Natural killer cell treated with Interleukin-12 subunit alpha and Interleukin-12 subunit beta and Interleukin-15 and Interleukin-18, amount 100 ng/mL, for 72 hours (primary cell): ENCODE measurements at regions not wholly inside any gene's neighbourhood (a gene's known extent, or its start where the extent isn't known, plus 50 kb on each side); places are given as distances from the start of the nearest gene placed in this dataset.

Experiments used
- ATAC-seq, 2 donors: fragments of 150-1000 bp; cut with Tn5 transposase in 1 of 2; sonication (Bioruptor Pico), chemical (Tn5 transposase) in 1 of 2; 2 replicates each; pipeline ENCODE4 v1.10.0; 2021
- DNase-seq: peaks from one replicate; pipeline ENCODE4 v3.0.0; 2022; ENCODE audit warnings: low spot score
- H3K27ac Mint-ChIP-seq, 2 donors: 1 replicate in 1 of 2; 2 replicates in 1 of 2; pipeline ENCODE4 v1.8.0; 2022; ENCODE audit warnings: mixed read lengths in 2 of 2, mild to moderate bottlenecking in 1 of 2, moderate library complexity in 1 of 2
- H3K27me3 Mint-ChIP-seq, 2 donors: 1 replicate in 1 of 2; 2 replicates in 1 of 2; pipeline ENCODE4 v1.8.0; 2022; ENCODE audit warnings: mixed read lengths in 2 of 2
- H3K36me3 Mint-ChIP-seq: one replicate; pipeline ENCODE4 v1.8.0; 2022; ENCODE audit warnings: mixed read lengths
- H3K4me1 Mint-ChIP-seq, 2 donors: 1 replicate in 1 of 2; 2 replicates in 1 of 2; pipeline ENCODE4 v1.8.0; 2022; ENCODE audit warnings: low read depth in 2 of 2, mixed read lengths in 2 of 2, mild to moderate bottlenecking in 1 of 2
- H3K4me3 Mint-ChIP-seq: one replicate; pipeline ENCODE4 v1.8.0; 2022; ENCODE audit warnings: mixed read lengths
- H3K9me3 Mint-ChIP-seq: 2 replicates; pipeline ENCODE4 v1.8.0; 2022; ENCODE audit warnings: mixed read lengths

- no peak overlapping the region for H3K27ac Mint-ChIP-seq
- ATAC-seq (no peak), DNase-seq (no peak)
- H3K36me3 Mint-ChIP-seq, result no peaks in the 10 kb centered on the region
- H3K4me1 Mint-ChIP-seq, result no peaks in the 10 kb centered on the region
- no peak overlapping the region for H3K4me3 Mint-ChIP-seq
- no peaks in the 10 kb centered on the region for H3K27me3 Mint-ChIP-seq
- no peaks in the 10 kb centered on the region for H3K9me3 Mint-ChIP-seq
Measured at GRCh38 chr2:5986801-5987787, 294.9 kb downstream of the SOX11 start.

GRCh38 chr2:5988120-5988519, 295.9 kb downstream of the SOX11 start:
- H3K36me3 Mint-ChIP-seq, result no peaks in the 10 kb centered on the region
- H3K27ac Mint-ChIP-seq, result no peak overlapping the region
- H3K4me3 Mint-ChIP-seq, result no peak overlapping the region
- H3K4me1 Mint-ChIP-seq, result no peaks in the 10 kb centered on the region
- no peak for ATAC-seq
- no peaks in the 10 kb centered on the region for H3K9me3 Mint-ChIP-seq
- DNase-seq, result no peak
- no peaks in the 10 kb centered on the region for H3K27me3 Mint-ChIP-seq

- no peak overlapping the region for H3K4me3 Mint-ChIP-seq
- DNase-seq, result no peak
- H3K9me3 Mint-ChIP-seq, result peaks cover under 1% of the 10 kb centered on the region
- no peaks in the 10 kb centered on the region for H3K27me3 Mint-ChIP-seq
- no peaks in the 10 kb centered on the region for H3K4me1 Mint-ChIP-seq
- no peaks in the 10 kb centered on the region for H3K36me3 Mint-ChIP-seq
- no peak for ATAC-seq
- no peak overlapping the region for H3K27ac Mint-ChIP-seq
Measured at GRCh38 chr2:5990086-5990485, 297.9 kb downstream of the SOX11 start.

- Mint-ChIP-seq H3K27me3 (no peaks in the 10 kb centered on the region), H3K27ac (no peak overlapping the region), H3K4me1 (no peaks in the 10 kb centered on the region), H3K9me3 (peaks cover 11% of the 10 kb centered on the region), H3K4me3 (no peak overlapping the region), H3K36me3 (no peaks in the 10 kb centered on the region)
- no peak for ATAC-seq
- DNase-seq, result no peak
Measured at GRCh38 chr2:5991305-5991968, 299.3 kb downstream of the SOX11 start.

- no peaks in the 10 kb centered on the region for H3K27me3 Mint-ChIP-seq
- H3K4me3 Mint-ChIP-seq, result no peak overlapping the region
- peaks cover 11% of the 10 kb centered on the region for H3K9me3 Mint-ChIP-seq
- DNase-seq (no peak), ATAC-seq (no peak)
- no peaks in the 10 kb centered on the region for H3K4me1 Mint-ChIP-seq
- H3K36me3 Mint-ChIP-seq, result no peaks in the 10 kb centered on the region
- no peak overlapping the region for H3K27ac Mint-ChIP-seq
Measured at GRCh38 chr2:5995832-5996231, 303.6 kb downstream of the SOX11 start.

- no peak for ATAC-seq
- peaks cover 7% of the 10 kb centered on the region for H3K9me3 Mint-ChIP-seq
- H3K4me1 Mint-ChIP-seq, result no peaks in the 10 kb centered on the region
Measured at GRCh38 chr2:6008186-6008585, 316.0 kb downstream of the SOX11 start.

GRCh38 chr2:6008726-6009125, 316.5 kb downstream of the SOX11 start:
- Mint-ChIP-seq H3K27ac (no peak overlapping the region), H3K9me3 (peaks cover 7% of the 10 kb centered on the region), H3K4me1 (no peaks in the 10 kb centered on the region), H3K4me3 (no peak overlapping the region), H3K36me3 (no peaks in the 10 kb centered on the region), H3K27me3 (no peaks in the 10 kb centered on the region)
- DNase-seq (no peak), ATAC-seq (no peak)

More at GRCh38 chr2:6008186-6008585, 316.0 kb downstream of the SOX11 start:
- no peak for DNase-seq
- Mint-ChIP-seq H3K4me3 (no peak overlapping the region), H3K27me3 (no peaks in the 10 kb centered on the region), H3K27ac (no peak overlapping the region), H3K36me3 (no peaks in the 10 kb centered on the region)

GRCh38 chr2:6010163-6010562, 318.0 kb downstream of the SOX11 start:
- no peak overlapping the region for H3K27ac Mint-ChIP-seq
- H3K27me3 Mint-ChIP-seq, result no peaks in the 10 kb centered on the region
- no peaks in the 10 kb centered on the region for H3K4me1 Mint-ChIP-seq
- no peak overlapping the region for H3K4me3 Mint-ChIP-seq
- peaks cover 7% of the 10 kb centered on the region for H3K9me3 Mint-ChIP-seq
- DNase-seq (no peak), ATAC-seq (no peak)
- H3K36me3 Mint-ChIP-seq, result no peaks in the 10 kb centered on the region

GRCh38 chr2:6011921-6012320, 319.7 kb downstream of the SOX11 start:
- H3K4me3 Mint-ChIP-seq, result no peak overlapping the region

GRCh38 chr2:6017736-6018286, 325.6 kb downstream of the SOX11 start:
- no peaks in the 10 kb centered on the region for H3K27me3 Mint-ChIP-seq
- peaks cover 8% of the 10 kb centered on the region for H3K9me3 Mint-ChIP-seq
- DNase-seq (no peak), ATAC-seq (no peak)
- no peak overlapping the region for H3K27ac Mint-ChIP-seq
- no peaks in the 10 kb centered on the region for H3K4me1 Mint-ChIP-seq
- H3K36me3 Mint-ChIP-seq, result no peaks in the 10 kb centered on the region
- no peak overlapping the region for H3K4me3 Mint-ChIP-seq

More at GRCh38 chr2:6011921-6012320, 319.7 kb downstream of the SOX11 start:
- no peak overlapping the region for H3K27ac Mint-ChIP-seq
- H3K27me3 Mint-ChIP-seq, result no peaks in the 10 kb centered on the region
- H3K9me3 Mint-ChIP-seq, result peaks cover 7% of the 10 kb centered on the region
- ATAC-seq (no peak), DNase-seq (no peak)
- H3K36me3 Mint-ChIP-seq, result no peaks in the 10 kb centered on the region
- no peaks in the 10 kb centered on the region for H3K4me1 Mint-ChIP-seq

- Mint-ChIP-seq H3K4me3 (no peak overlapping the region), H3K9me3 (peaks cover 12% of the 10 kb centered on the region), H3K27ac (no peak overlapping the region), H3K4me1 (no peaks in the 10 kb centered on the region), H3K36me3 (peaks cover 5% of the 10 kb centered on the region), H3K27me3 (no peaks in the 10 kb centered on the region)
- DNase-seq (no peak), ATAC-seq (no peak)
Measured at GRCh38 chr2:6024229-6024628, 332.0 kb downstream of the SOX11 start.

GRCh38 chr2:6024784-6025183, 332.6 kb downstream of the SOX11 start:
- no peak for DNase-seq
- ATAC-seq, result no peak
- no peak overlapping the region for H3K4me3 Mint-ChIP-seq
- H3K9me3 Mint-ChIP-seq, result peaks cover 12% of the 10 kb centered on the region
- H3K27me3 Mint-ChIP-seq, result no peaks in the 10 kb centered on the region
- H3K36me3 Mint-ChIP-seq, result peaks cover 5% of the 10 kb centered on the region
- H3K4me1 Mint-ChIP-seq, result no peaks in the 10 kb centered on the region
- no peak overlapping the region for H3K27ac Mint-ChIP-seq

GRCh38 chr2:6025391-6025790, 333.2 kb downstream of the SOX11 start:
- Mint-ChIP-seq H3K9me3 (peaks cover 15% of the 10 kb centered on the region), H3K36me3 (peaks cover 5% of the 10 kb centered on the region), H3K27ac (no peak overlapping the region), H3K4me3 (no peak overlapping the region), H3K4me1 (no peaks in the 10 kb centered on the region), H3K27me3 (no peaks in the 10 kb centered on the region)
- DNase-seq (no peak), ATAC-seq (no peak)

GRCh38 chr2:6027066-6027465, 334.9 kb downstream of the SOX11 start:
- no peaks in the 10 kb centered on the region for H3K27me3 Mint-ChIP-seq
- no peaks in the 10 kb centered on the region for H3K4me1 Mint-ChIP-seq
- peaks cover 5% of the 10 kb centered on the region for H3K36me3 Mint-ChIP-seq
- no peak overlapping the region for H3K27ac Mint-ChIP-seq
- peaks cover 11% of the 10 kb centered on the region for H3K9me3 Mint-ChIP-seq
- ATAC-seq, result no peak
- no peak for DNase-seq
- H3K4me3 Mint-ChIP-seq, result no peak overlapping the region
